ENCODE measurements at regions not wholly inside any gene's neighbourhood (a gene's known extent, or its start where the extent isn't known, plus 50 kb on each side); places are given as distances from the start of the nearest gene placed in this dataset.

DNA sequence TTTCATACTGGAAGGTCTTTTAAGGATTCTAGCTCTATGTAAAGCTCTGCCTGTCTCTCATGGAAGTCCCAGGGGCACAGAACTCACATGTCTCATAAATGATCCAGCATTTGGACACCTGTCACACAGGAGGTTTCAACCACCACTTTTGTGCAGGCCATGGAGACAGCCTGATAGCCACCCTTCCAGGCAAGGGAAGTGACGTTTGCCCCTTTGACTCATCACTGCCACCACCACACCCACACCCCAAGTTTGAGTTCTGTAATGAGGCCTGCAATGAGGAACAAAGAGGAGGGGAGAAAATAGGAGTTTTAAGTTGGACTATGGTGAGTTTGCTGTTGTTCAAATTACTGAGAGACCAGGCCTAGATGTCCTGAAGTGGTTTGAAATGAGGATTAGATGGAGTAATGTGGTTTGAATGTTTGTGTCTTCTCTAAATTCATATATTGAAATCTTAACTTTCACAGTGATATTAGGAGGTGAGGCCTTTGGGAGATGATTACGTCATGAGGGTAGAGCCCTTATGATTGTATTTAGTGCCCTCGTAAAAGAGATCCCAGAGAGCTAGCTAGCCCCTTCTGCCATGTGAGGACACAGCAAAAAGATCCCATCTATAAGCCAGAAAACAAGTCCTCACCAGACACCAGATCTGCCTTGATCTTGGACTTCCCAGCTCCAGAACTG is 175.3 kb upstream of the EPHA4 start:
- Histone ChIP-seq H3K4me1 (ENCODE audit: insufficient read depth) (no peaks in the 10 kb centered on the region), H3K27ac (ENCODE audit: low read depth) (no peak overlapping the region), H3F3A (replicated peaks; ENCODE audit: low read depth) (no peaks in the 10 kb centered on the region), H3K4me3 (no peak overlapping the region), H3K27me3 (ENCODE audit: insufficient read depth) (no peaks in the 10 kb centered on the region), H3K9me2 (ENCODE audit: insufficient read depth) (0 out of 2 replicates have a peak, but pooled peaks cover 5% of the 10 kb centered on the region), H2AFZ (no peak overlapping the region), H3K79me2 (replicated peaks; ENCODE audit: insufficient read depth) (no peaks in the 10 kb centered on the region), H4K20me1 (replicated peaks; ENCODE audit: insufficient read depth) (no peaks in the 10 kb centered on the region), H3K36me3 (ENCODE audit: insufficient read depth) (no peaks in the 10 kb centered on the region), H3K4me2 (no peak overlapping the region)
- H3K9me3 Mint-ChIP-seq: peaks cover 5% of the 10 kb centered on the region; the same call in 1 of the 3 replicates
- no peaks in the 10 kb centered on the region for H3K4me1 Mint-ChIP-seq
- DNase-seq (ENCODE audit: low spot score) (no peak), ATAC-seq (no peak)
- H3K36me3 Mint-ChIP-seq (ENCODE audit: low read depth): no peaks in the 10 kb centered on the region
- H3K27me3 Mint-ChIP-seq (ENCODE audit: insufficient read depth, low read depth, poor library complexity): no peaks in the 10 kb centered on the region
- H3K4me3 Mint-ChIP-seq: no peak overlapping the region
- no peak for TF ChIP-seq NANOG (IDR thresholded peaks at IDR 0.05; ENCODE audit: borderline replicate concordance)
- no peak for TF ChIP-seq POLR2AphosphoS5 (IDR thresholded peaks at IDR 0.05; ENCODE audit: low read depth)
- no peak for TF ChIP-seq CREB1 (CRISPR knock-in tag; IDR thresholded peaks at IDR 0.05; ENCODE audit: low read depth)
- no peak for TF ChIP-seq ZNF114 (CRISPR knock-in tag; IDR thresholded peaks at IDR 0.05)
- TF ChIP-seq STAT1 (IDR thresholded peaks at IDR 0.05; ENCODE audit: unreplicated experiment): no peak
- TF ChIP-seq, protein P1, sequence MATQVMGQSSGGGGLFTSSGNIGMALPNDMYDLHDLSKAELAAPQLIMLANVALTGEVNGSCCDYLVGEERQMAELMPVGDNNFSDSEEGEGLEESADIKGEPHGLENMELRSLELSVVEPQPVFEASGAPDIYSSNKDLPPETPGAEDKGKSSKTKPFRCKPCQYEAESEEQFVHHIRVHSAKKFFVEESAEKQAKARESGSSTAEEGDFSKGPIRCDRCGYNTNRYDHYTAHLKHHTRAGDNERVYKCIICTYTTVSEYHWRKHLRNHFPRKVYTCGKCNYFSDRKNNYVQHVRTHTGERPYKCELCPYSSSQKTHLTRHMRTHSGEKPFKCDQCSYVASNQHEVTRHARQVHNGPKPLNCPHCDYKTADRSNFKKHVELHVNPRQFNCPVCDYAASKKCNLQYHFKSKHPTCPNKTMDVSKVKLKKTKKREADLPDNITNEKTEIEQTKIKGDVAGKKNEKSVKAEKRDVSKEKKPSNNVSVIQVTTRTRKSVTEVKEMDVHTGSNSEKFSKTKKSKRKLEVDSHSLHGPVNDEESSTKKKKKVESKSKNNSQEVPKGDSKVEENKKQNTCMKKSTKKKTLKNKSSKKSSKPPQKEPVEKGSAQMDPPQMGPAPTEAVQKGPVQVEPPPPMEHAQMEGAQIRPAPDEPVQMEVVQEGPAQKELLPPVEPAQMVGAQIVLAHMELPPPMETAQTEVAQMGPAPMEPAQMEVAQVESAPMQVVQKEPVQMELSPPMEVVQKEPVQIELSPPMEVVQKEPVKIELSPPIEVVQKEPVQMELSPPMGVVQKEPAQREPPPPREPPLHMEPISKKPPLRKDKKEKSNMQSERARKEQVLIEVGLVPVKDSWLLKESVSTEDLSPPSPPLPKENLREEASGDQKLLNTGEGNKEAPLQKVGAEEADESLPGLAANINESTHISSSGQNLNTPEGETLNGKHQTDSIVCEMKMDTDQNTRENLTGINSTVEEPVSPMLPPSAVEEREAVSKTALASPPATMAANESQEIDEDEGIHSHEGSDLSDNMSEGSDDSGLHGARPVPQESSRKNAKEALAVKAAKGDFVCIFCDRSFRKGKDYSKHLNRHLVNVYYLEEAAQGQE (IDR thresholded peaks at IDR 0.05; ENCODE audit: unreplicated experiment): no peak
- TF ChIP-seq, protein P2, sequence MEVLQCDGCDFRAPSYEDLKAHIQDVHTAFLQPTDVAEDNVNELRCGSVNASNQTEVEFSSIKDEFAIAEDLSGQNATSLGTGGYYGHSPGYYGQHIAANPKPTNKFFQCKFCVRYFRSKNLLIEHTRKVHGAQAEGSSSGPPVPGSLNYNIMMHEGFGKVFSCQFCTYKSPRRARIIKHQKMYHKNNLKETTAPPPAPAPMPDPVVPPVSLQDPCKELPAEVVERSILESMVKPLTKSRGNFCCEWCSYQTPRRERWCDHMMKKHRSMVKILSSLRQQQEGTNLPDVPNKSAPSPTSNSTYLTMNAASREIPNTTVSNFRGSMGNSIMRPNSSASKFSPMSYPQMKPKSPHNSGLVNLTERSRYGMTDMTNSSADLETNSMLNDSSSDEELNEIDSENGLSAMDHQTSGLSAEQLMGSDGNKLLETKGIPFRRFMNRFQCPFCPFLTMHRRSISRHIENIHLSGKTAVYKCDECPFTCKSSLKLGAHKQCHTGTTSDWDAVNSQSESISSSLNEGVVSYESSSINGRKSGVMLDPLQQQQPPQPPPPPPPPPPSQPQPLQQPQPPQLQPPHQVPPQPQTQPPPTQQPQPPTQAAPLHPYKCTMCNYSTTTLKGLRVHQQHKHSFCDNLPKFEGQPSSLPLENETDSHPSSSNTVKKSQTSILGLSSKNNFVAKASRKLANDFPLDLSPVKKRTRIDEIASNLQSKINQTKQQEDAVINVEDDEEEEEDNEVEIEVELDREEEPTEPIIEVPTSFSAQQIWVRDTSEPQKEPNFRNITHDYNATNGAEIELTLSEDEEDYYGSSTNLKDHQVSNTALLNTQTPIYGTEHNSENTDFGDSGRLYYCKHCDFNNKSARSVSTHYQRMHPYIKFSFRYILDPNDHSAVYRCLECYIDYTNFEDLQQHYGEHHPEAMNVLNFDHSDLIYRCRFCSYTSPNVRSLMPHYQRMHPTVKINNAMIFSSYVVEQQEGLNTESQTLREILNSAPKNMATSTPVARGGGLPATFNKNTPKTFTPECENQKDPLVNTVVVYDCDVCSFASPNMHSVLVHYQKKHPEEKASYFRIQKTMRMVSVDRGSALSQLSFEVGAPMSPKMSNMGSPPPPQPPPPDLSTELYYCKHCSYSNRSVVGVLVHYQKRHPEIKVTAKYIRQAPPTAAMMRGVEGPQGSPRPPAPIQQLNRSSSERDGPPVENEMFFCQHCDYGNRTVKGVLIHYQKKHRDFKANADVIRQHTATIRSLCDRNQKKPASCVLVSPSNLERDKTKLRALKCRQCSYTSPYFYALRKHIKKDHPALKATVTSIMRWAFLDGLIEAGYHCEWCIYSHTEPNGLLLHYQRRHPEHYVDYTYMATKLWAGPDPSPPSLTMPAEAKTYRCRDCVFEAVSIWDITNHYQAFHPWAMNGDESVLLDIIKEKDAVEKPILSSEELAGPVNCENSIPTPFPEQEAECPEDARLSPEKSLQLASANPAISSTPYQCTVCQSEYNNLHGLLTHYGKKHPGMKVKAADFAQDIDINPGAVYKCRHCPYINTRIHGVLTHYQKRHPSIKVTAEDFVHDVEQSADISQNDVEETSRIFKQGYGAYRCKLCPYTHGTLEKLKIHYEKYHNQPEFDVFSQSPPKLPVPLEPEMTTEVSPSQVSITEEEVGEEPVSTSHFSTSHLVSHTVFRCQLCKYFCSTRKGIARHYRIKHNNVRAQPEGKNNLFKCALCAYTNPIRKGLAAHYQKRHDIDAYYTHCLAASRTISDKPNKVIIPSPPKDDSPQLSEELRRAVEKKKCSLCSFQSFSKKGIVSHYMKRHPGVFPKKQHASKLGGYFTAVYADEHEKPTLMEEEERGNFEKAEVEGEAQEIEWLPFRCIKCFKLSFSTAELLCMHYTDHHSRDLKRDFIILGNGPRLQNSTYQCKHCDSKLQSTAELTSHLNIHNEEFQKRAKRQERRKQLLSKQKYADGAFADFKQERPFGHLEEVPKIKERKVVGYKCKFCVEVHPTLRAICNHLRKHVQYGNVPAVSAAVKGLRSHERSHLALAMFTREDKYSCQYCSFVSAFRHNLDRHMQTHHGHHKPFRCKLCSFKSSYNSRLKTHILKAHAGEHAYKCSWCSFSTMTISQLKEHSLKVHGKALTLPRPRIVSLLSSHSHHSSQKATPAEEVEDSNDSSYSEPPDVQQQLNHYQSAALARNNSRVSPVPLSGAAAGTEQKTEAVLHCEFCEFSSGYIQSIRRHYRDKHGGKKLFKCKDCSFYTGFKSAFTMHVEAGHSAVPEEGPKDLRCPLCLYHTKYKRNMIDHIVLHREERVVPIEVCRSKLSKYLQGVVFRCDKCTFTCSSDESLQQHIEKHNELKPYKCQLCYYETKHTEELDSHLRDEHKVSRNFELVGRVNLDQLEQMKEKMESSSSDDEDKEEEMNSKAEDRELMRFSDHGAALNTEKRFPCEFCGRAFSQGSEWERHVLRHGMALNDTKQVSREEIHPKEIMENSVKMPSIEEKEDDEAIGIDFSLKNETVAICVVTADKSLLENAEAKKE (CRISPR knock-in tag; IDR thresholded peaks at IDR 0.05): no peak
- no peak overlapping the region for H3K27ac Mint-ChIP-seq
